Tibial nerve (tissue), 3 donors: ENCODE measurements at regions not wholly inside any gene's neighbourhood (a gene's known extent, or its start where the extent isn't known, plus 50 kb on each side); places are given as distances from the start of the nearest gene placed in this dataset.

Experiments used
- CTCF ChIP-seq, 5 experiments: fragments of 200-600 bp in 3 of 5; fragments of 450-650 bp in 2 of 5; sonication (generic) in 3 of 5; IDR thresholded peaks; one replicate each; pipeline ENCODE4 v1.5.1; 2016 to 2019; ENCODE audit warnings: antibody characterized with exemption in 5 of 5, mild to moderate bottlenecking in 3 of 5, moderate library complexity in 2 of 5
- POLR2A ChIP-seq, 2 donors: fragments of 450-650 bp; IDR thresholded peaks; one replicate each; pipeline ENCODE4 v1.6.1; 2017; ENCODE audit warnings: antibody characterized with exemption in 2 of 2, mild to moderate bottlenecking in 2 of 2, moderate library complexity in 2 of 2

GRCh38 chrX:30156009-30156408, 59.4 kb upstream of the MAGEB2 start:
- TF ChIP-seq CTCF (IDR thresholded peaks at IDR 0.05) (no peak), POLR2A (IDR thresholded peaks at IDR 0.05) (no peak)
